ENCODE measurements at regions not wholly inside any gene's neighbourhood (a gene's known extent, or its start where the extent isn't known, plus 50 kb on each side); places are given as distances from the start of the nearest gene placed in this dataset.

DNA sequence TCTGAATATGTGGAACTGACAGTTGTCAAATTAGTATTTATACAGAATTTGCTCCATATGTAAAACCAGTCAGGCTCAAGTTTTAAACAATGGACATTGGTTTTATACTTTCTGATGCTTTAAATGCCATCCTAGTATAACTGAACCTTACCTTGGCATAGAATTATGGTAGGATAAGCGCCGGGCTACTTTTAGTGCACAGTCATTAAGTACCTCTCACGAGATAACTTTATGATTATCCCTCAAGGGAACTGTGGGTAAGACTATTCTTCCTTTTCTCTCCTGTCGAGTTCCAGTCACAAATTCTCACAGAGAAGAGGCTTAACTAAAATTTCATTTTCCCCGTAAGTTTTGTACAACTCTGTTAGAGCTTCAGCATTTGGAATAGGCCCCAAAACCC, 110.6 kb upstream of the PTPRK start:
- no peaks in the 10 kb centered on the region for H3K36me3 ChIP-seq (ENCODE audit: insufficient read depth, low read length)
- no peak overlapping the region for H3K27ac ChIP-seq (ENCODE audit: low read depth, low read length)
- Mint-ChIP-seq H3K9me3 (peaks cover 0 to 3% (median 0%) of the 10 kb centered on the region in 8 donors), H3K27me3 (peaks cover 0 to 3% of the 10 kb centered on the region in 2 donors), H3K27ac (no peak overlapping the region), H3K36me3 (no peaks in the 10 kb centered on the region), H3K4me1 (peaks cover 0 to 6% (median 3%) of the 10 kb centered on the region in 4 donors), H3K4me3 (no peak overlapping the region)
- no peaks in the 10 kb centered on the region for H3K27me3 ChIP-seq (ENCODE audit: insufficient read depth, low read length)
- no peaks in the 10 kb centered on the region for H3K4me1 ChIP-seq (ENCODE audit: insufficient read depth, low read length)
- ChIA-PET POLR2A (ENCODE audit: partially characterized antibody) (no interaction called here), CTCF (ENCODE audit: partially characterized antibody) (no interaction called here)
- no peak overlapping the region for H3K4me3 ChIP-seq (ENCODE audit: low read length in 2 of 2)
- DNase-seq, result no peak
- intact Hi-C loops (cut with micrococcal nuclease), result no loop called here
- no peaks in the 10 kb centered on the region for H3K9me3 ChIP-seq (ENCODE audit: control insufficient read depth in 1 of 2, low read length in 2 of 2)

DNA sequence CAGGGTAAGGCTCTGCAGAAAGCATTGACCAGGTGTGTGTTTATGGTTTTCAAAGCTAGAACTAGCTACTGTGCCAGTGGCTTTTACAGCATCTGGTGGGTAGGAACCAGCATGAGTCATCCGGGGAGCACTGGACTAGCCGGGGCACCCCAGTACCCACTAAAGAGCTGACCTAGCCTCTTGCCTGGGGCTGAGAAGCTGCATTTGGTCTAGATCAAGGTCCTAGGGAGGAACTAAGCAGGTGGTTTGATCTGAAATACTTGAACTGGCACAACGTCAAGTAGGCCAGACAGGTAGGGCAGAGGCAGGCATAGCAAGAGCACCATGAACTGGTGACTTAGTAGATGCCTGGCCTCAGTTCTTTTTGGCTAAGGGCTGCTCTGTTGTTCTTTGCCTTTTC, 109.8 kb upstream of the PTPRK start:
- H3K4me3 Mint-ChIP-seq, result no peak overlapping the region

DNA sequence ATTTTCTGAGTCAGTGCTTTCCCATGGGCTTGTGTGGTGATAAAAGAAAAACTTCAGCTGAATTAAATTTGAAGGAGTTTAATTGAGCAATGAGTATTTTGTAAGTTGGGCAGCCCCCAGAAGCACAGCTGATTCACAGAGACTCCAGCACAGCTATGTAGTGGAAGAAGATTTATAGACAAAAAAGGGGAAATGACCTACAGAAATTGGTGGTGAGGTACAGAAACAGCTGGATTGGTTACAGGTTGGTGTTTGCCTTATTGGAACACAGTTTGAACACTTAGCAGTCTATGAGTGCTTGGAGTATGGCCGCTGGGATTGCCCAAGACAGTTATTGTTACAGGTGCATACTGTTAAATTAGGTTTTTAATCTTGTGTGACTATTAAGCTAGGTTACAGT, 96.9 kb upstream of the PTPRK start:
- Histone ChIP-seq H3K36me3 (ENCODE audit: insufficient read depth, low read length) (no peaks in the 10 kb centered on the region), H3K27me3 (ENCODE audit: insufficient read depth, low read length) (no peaks in the 10 kb centered on the region), H3K4me1 (ENCODE audit: insufficient read depth, low read length) (no peaks in the 10 kb centered on the region), H3K4me3 (ENCODE audit: low read length in 2 of 2) (no peak overlapping the region), H3K9me3 (ENCODE audit: control insufficient read depth in 1 of 2, low read length in 2 of 2) (no peaks in the 10 kb centered on the region), H3K27ac (ENCODE audit: low read depth, low read length) (no peak overlapping the region)
- ChIA-PET POLR2A (ENCODE audit: partially characterized antibody) (no interaction called here), CTCF (ENCODE audit: partially characterized antibody) (no interaction called here)
- Mint-ChIP-seq H3K36me3 (peaks cover 0 to 2% of the 10 kb centered on the region in 2 donors), H3K27ac (peak overlapping the region in 1 of 7 donors; percentile 53), H3K4me3 (no peak overlapping the region), H3K4me1 (peaks cover 0 to 2% (median 0%) of the 10 kb centered on the region in 4 donors), H3K9me3 (peaks cover 2 to 18% (median 12%) of the 10 kb centered on the region in 8 donors), H3K27me3 (peaks cover 5 to 11% of the 10 kb centered on the region in 2 donors)
- intact Hi-C loops (cut with micrococcal nuclease), result no loop called here
- no peak for DNase-seq

More for the DNA sequence above, 109.8 kb upstream of the PTPRK start:
- Histone ChIP-seq H3K36me3 (ENCODE audit: insufficient read depth, low read length) (no peaks in the 10 kb centered on the region), H3K9me3 (ENCODE audit: control insufficient read depth in 1 of 2, low read length in 2 of 2) (no peaks in the 10 kb centered on the region), H3K27ac (ENCODE audit: low read depth, low read length) (no peak overlapping the region), H3K4me1 (ENCODE audit: insufficient read depth, low read length) (no peaks in the 10 kb centered on the region), H3K4me3 (ENCODE audit: low read length in 2 of 2) (no peak overlapping the region), H3K27me3 (ENCODE audit: insufficient read depth, low read length) (no peaks in the 10 kb centered on the region)
- H3K36me3 Mint-ChIP-seq, result no peaks in the 10 kb centered on the region
- H3K4me1 Mint-ChIP-seq, result peaks cover 0 to 7% (median 4%) of the 10 kb centered on the region in 4 donors
- intact Hi-C loops (cut with micrococcal nuclease), result no loop called here
- POLR2A ChIA-PET (ENCODE audit: partially characterized antibody), result no interaction called here
- CTCF ChIA-PET (ENCODE audit: partially characterized antibody), result no interaction called here
- peaks cover 0 to 3% (median 0%) of the 10 kb centered on the region in 8 donors for H3K9me3 Mint-ChIP-seq
- H3K27ac Mint-ChIP-seq, result no peak overlapping the region
- DNase-seq, result no peak
- H3K27me3 Mint-ChIP-seq, result peaks cover 0 to 3% of the 10 kb centered on the region in 2 donors

DNA sequence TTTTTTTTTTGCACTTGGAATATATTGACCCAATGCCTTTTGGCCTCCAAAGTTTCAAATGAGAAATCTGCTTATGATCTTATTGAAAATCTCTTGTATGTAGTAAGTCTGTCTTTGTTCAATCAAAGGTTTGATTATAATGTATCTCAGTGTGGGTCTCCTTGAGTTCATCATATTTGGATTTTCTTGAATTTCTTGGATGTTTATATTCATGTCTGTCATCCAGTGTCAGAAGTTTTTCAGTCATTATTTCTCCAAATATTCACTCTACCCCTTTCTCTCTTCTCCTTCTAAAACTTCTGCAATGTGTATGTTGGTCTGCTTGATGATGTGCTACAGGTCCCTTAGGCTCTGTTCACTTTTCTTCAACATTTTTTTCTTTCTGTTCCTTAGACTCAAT, 95.9 kb upstream of the PTPRK start:
- H3K27me3 ChIP-seq (ENCODE audit: insufficient read depth, low read length), result no peaks in the 10 kb centered on the region
- ChIA-PET CTCF (ENCODE audit: partially characterized antibody) (no interaction called here), POLR2A (ENCODE audit: partially characterized antibody) (no interaction called here)

DNA sequence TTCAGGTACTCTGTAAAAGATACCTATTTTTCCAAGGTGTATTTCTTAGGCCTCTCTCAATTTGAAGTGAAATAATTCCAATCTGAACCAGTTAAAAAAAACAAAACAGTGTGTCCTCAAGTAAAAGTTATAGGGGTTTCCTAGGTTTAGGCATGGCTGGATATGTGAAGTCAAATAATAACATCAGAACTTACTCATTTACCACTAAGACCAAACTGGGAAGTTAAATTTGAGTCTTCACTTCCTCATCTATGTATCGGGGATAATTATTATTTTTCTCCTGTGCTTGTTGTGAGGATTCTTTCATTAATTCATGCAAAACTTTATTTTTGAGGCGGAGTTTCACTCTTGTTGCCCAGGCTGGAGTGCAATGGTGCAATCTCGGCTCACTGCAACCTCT, 86.2 kb upstream of the PTPRK start:
- Histone ChIP-seq H3K4me3 (ENCODE audit: low read length in 2 of 2) (no peak overlapping the region), H3K36me3 (ENCODE audit: insufficient read depth, low read length) (no peaks in the 10 kb centered on the region), H3K27ac (ENCODE audit: low read depth, low read length) (no peak overlapping the region), H3K4me1 (ENCODE audit: insufficient read depth, low read length) (no peaks in the 10 kb centered on the region), H3K27me3 (ENCODE audit: insufficient read depth, low read length) (no peaks in the 10 kb centered on the region), H3K9me3 (ENCODE audit: control insufficient read depth in 1 of 2, low read length in 2 of 2) (no peaks in the 10 kb centered on the region)
- H3K27ac Mint-ChIP-seq, result no peak overlapping the region
- no peak overlapping the region for H3K4me3 Mint-ChIP-seq
- H3K4me1 Mint-ChIP-seq, result no peaks in the 10 kb centered on the region
- H3K9me3 Mint-ChIP-seq, result no peaks in the 10 kb centered on the region
- peaks cover 4 to 7% of the 10 kb centered on the region in 2 donors for H3K27me3 Mint-ChIP-seq
- POLR2A ChIA-PET (ENCODE audit: partially characterized antibody), result no interaction called here
- DNase-seq, result no peak
- no peaks in the 10 kb centered on the region for H3K36me3 Mint-ChIP-seq
- intact Hi-C loops (cut with micrococcal nuclease), result no loop called here
- CTCF ChIA-PET (ENCODE audit: partially characterized antibody), result no interaction called here

More for the DNA sequence above, 95.9 kb upstream of the PTPRK start:
- Mint-ChIP-seq H3K27me3 (peaks cover 5 to 11% of the 10 kb centered on the region in 2 donors), H3K36me3 (peaks cover 0 to 2% of the 10 kb centered on the region in 2 donors), H3K4me1 (peaks cover 0 to 2% (median 0%) of the 10 kb centered on the region in 4 donors), H3K27ac (peak overlapping the region in 1 of 7 donors; percentile 68), H3K9me3 (peaks cover 2 to 18% (median 12%) of the 10 kb centered on the region in 8 donors), H3K4me3 (no peak overlapping the region)
- Histone ChIP-seq H3K36me3 (ENCODE audit: insufficient read depth, low read length) (no peaks in the 10 kb centered on the region), H3K4me1 (ENCODE audit: insufficient read depth, low read length) (no peaks in the 10 kb centered on the region), H3K4me3 (ENCODE audit: low read length in 2 of 2) (no peak overlapping the region), H3K9me3 (ENCODE audit: control insufficient read depth in 1 of 2, low read length in 2 of 2) (no peaks in the 10 kb centered on the region), H3K27ac (ENCODE audit: low read depth, low read length) (no peak overlapping the region)
- intact Hi-C loops (cut with micrococcal nuclease), result no loop called here
- DNase-seq, result no peak

DNA sequence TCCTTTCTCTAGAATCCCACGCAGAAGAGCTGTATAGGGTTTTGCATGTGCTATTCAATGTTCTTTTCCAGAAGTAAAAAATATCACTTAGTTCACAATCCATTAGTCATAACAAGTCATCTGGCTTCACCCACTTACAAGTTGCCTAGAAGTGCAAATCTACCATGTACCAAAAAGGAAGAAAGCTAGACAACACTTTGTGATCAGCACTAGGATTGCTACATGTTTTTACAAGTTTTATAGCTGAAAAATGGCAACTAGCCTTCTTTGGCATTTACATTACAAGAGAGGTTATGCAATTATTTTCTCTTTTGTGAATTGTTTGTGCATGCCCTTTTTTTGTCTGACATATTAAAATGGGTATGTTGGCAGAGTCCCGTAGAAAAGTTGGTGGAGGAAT, 85.6 kb upstream of the PTPRK start:
- Mint-ChIP-seq H3K36me3 (no peaks in the 10 kb centered on the region), H3K4me1 (no peaks in the 10 kb centered on the region)
- CTCF ChIA-PET (ENCODE audit: partially characterized antibody), result no interaction called here

DNA sequence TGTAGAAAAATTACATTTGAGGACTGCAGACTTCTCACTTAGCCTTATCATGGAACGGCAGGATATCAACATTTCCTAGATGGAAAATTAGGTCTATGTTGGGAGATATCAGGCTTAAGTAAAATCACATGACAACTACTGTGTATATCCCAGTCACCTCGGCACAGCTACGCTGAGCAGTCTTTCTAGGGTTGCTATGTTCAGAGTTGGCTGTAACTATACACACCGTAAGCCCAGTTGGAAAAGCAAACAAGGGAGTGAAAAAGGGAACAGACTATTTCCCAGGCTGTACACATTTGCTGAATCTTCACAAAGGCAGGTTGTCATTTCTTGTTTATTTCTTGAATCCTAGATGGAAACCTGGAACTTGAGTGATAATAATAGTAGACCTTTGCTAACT, 80.7 kb upstream of the PTPRK start:
- Mint-ChIP-seq H3K4me1 (no peaks in the 10 kb centered on the region), H3K27me3 (peaks cover 10 to 13% of the 10 kb centered on the region in 2 donors), H3K27ac (no peak overlapping the region), H3K9me3 (no peaks in the 10 kb centered on the region), H3K4me3 (no peak overlapping the region), H3K36me3 (no peaks in the 10 kb centered on the region)
- ChIA-PET CTCF (ENCODE audit: partially characterized antibody) (no interaction called here), POLR2A (ENCODE audit: partially characterized antibody) (no interaction called here)
- intact Hi-C loops (cut with micrococcal nuclease), result no loop called here
- H3K9me3 ChIP-seq (ENCODE audit: control insufficient read depth in 1 of 2, low read length in 2 of 2), result no peaks in the 10 kb centered on the region
- no peaks in the 10 kb centered on the region for H3K4me1 ChIP-seq (ENCODE audit: insufficient read depth, low read length)
- H3K36me3 ChIP-seq (ENCODE audit: insufficient read depth, low read length), result no peaks in the 10 kb centered on the region
- H3K27me3 ChIP-seq (ENCODE audit: insufficient read depth, low read length), result no peaks in the 10 kb centered on the region
- DNase-seq, result no peak
- no peak overlapping the region for H3K4me3 ChIP-seq (ENCODE audit: low read length in 2 of 2)
- no peak overlapping the region for H3K27ac ChIP-seq (ENCODE audit: low read depth, low read length)

More for the DNA sequence above, 85.6 kb upstream of the PTPRK start:
- H3K27me3 Mint-ChIP-seq, result peaks cover 5 to 8% of the 10 kb centered on the region in 2 donors
- Histone ChIP-seq H3K36me3 (ENCODE audit: insufficient read depth, low read length) (no peaks in the 10 kb centered on the region), H3K9me3 (ENCODE audit: control insufficient read depth in 1 of 2, low read length in 2 of 2) (no peaks in the 10 kb centered on the region), H3K27me3 (ENCODE audit: insufficient read depth, low read length) (no peaks in the 10 kb centered on the region), H3K27ac (ENCODE audit: low read depth, low read length) (no peak overlapping the region), H3K4me3 (ENCODE audit: low read length in 2 of 2) (no peak overlapping the region), H3K4me1 (ENCODE audit: insufficient read depth, low read length) (no peaks in the 10 kb centered on the region)
- POLR2A ChIA-PET (ENCODE audit: partially characterized antibody), result no interaction called here
- H3K27ac Mint-ChIP-seq, result no peak overlapping the region
- DNase-seq, result no peak
- H3K4me3 Mint-ChIP-seq, result no peak overlapping the region
- H3K9me3 Mint-ChIP-seq, result no peaks in the 10 kb centered on the region
- intact Hi-C loops (cut with micrococcal nuclease), result no loop called here

DNA sequence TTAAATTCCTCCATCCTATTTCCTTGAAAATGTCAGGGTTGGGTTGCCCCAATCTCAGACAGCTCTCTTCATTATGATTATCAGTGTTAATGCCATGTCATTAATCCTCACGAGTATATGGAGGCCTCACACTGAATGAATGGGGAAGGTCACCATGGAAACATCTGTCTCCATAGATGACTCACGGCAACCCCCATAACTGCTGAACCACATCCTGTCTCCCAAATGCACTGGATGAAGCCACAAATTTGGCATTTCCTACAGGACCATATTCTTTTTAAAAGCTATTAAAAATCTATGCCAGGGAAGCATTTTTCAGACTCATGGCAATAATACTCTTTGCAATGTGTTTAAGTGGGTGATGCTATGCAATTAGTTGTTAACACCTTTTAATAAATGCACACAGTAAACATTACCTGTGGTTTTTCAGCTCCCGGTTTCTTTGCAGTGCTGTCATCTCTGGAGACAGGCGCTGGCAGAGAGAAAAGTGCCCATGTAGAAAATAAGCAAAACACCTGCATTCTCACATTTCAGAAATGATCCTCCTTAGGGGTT, 80.1 kb upstream of the PTPRK start:
- CTCF ChIA-PET (ENCODE audit: partially characterized antibody), result no interaction called here
- POLR2A ChIA-PET (ENCODE audit: partially characterized antibody), result no interaction called here

More for the DNA sequence above, 80.1 kb upstream of the PTPRK start:
- H3K27me3 Mint-ChIP-seq, result peaks cover 11 to 13% of the 10 kb centered on the region in 2 donors
- Histone ChIP-seq H3K4me1 (ENCODE audit: insufficient read depth, low read length) (no peaks in the 10 kb centered on the region), H3K4me3 (ENCODE audit: low read length in 2 of 2) (no peak overlapping the region), H3K9me3 (ENCODE audit: control insufficient read depth in 1 of 2, low read length in 2 of 2) (no peaks in the 10 kb centered on the region), H3K27me3 (ENCODE audit: insufficient read depth, low read length) (no peaks in the 10 kb centered on the region), H3K36me3 (ENCODE audit: insufficient read depth, low read length) (no peaks in the 10 kb centered on the region), H3K27ac (ENCODE audit: low read depth, low read length) (no peak overlapping the region)
- no peak overlapping the region for H3K27ac Mint-ChIP-seq
- no peak for DNase-seq
- intact Hi-C loops (cut with micrococcal nuclease), result no loop called here
- no peak overlapping the region for H3K4me3 Mint-ChIP-seq
- no peaks in the 10 kb centered on the region for H3K9me3 Mint-ChIP-seq
- no peaks in the 10 kb centered on the region for H3K36me3 Mint-ChIP-seq
- H3K4me1 Mint-ChIP-seq, result no peaks in the 10 kb centered on the region
